ENCODE measurements at regions not wholly inside any gene's neighbourhood (a gene's known extent, or its start where the extent isn't known, plus 50 kb on each side); places are given as distances from the start of the nearest gene placed in this dataset.

DNA sequence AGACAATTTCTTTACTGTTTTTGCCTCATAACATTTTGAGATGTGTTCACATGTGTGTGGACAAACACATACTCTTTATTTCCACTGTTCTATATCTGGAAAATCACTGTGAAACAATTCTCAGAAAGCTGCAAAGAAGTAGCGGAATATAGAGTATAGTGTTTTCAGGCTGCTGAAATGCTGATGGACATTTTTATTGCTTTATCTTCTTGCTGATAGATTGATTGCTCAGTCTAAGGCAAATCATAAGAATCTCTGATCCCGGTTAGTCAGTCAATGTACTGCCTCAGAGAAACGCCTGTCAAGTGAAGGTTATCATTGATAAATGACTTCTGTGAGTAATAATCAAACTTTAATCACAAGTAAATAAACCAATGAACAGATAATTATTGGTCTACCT lies 364.9 kb upstream of the CTNND2 start:
- TF ChIP-seq, protein P1, sequence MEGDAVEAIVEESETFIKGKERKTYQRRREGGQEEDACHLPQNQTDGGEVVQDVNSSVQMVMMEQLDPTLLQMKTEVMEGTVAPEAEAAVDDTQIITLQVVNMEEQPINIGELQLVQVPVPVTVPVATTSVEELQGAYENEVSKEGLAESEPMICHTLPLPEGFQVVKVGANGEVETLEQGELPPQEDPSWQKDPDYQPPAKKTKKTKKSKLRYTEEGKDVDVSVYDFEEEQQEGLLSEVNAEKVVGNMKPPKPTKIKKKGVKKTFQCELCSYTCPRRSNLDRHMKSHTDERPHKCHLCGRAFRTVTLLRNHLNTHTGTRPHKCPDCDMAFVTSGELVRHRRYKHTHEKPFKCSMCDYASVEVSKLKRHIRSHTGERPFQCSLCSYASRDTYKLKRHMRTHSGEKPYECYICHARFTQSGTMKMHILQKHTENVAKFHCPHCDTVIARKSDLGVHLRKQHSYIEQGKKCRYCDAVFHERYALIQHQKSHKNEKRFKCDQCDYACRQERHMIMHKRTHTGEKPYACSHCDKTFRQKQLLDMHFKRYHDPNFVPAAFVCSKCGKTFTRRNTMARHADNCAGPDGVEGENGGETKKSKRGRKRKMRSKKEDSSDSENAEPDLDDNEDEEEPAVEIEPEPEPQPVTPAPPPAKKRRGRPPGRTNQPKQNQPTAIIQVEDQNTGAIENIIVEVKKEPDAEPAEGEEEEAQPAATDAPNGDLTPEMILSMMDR (IDR thresholded peaks at IDR 0.05), result no peak
- TF ChIP-seq EZH2phosphoT487 (IDR thresholded peaks at IDR 0.05) (no peak), EZH2 (IDR thresholded peaks at IDR 0.05) (no peak)
